GM12891 (cell line): ENCODE measurements at regions not wholly inside any gene's neighbourhood (a gene's known extent, or its start where the extent isn't known, plus 50 kb on each side); places are given as distances from the start of the nearest gene placed in this dataset.

Experiments
- PAX5 ChIP-seq: IDR thresholded peaks from 2 replicates; pipeline ENCODE4 v1.6.1; 2011; ENCODE audit warnings: low read length, moderate library complexity, mild to moderate bottlenecking; ENCODE audit not compliant: insufficient read depth, severe bottlenecking
- POLR2A ChIP-seq: IDR thresholded peaks from 2 replicates; pipeline ENCODE4 v1.6.1; 2011; ENCODE audit warnings: low read depth, low read length, control low read depth
- POLR2AphosphoS5 ChIP-seq: IDR thresholded peaks from 2 replicates; pipeline ENCODE4 v1.6.1; 2011; ENCODE audit warnings: low read depth, low read length, control low read depth

GRCh38 chr2:184026961-184027360 is 571.4 kb upstream of the ZNF804A start:
- TF ChIP-seq POLR2A = no peak
- TF ChIP-seq PAX5 = no peak
- TF ChIP-seq POLR2AphosphoS5 = no peak
